NCI-H2081 (cell line): ENCODE measurements at regions not wholly inside any gene's neighbourhood (a gene's known extent, or its start where the extent isn't known, plus 50 kb on each side); places are given as distances from the start of the nearest gene placed in this dataset.

ENCODE experiments used
- DNase-seq, 2 experiments: peaks; one replicate each; lab custom pipeline; 2025; lab: John Stamatoyannopoulos, UW

DNA sequence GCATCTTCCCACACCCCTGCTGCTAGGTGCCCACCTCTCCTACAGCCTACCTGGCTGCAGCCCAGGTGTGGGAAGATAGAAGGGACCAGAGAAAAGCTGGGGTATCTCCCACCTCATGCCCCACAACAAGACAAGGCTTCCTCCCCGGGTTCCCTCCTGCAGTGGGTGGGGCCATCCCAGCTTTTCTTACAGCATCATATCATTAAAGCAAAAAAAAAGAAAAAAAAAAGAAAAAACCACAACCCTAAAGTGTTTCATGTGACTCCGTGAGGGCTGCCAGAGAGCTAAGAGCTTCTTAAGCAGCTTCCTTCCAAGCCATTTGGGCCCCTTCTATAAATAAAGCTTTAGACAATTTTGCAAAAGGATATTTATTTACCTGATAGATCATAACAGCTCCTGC is 455.4 kb upstream of the TSHZ3 start:
- no peak for DNase-seq

DNA sequence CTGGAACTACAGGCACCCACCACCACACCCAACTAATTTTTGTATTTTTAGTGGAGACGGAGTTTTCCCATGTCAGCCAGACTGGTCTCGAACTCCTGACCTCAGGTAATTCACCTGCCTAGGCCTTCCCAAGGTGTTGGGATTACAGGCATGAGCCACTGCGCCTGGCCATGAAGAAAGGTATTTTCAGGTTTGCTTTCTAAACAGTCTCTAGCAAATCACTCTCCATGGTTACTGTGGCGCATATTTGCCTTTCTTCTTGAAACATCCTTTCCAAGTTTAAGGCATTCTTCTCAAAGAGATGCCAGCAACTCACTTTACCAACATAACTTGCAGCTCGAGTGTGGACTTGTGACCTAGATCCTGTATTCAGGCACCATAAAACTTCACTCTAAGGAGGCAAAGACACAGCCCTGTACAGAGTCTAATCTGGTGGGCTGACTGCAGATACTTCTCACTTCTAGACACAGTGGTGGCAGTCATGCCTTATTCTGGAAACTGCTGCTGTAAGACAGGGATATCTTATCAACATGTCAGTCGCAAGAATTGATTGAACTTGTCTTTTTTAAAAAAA is 461.4 kb upstream of the TSHZ3 start:
- DNase-seq = no peak

DNA sequence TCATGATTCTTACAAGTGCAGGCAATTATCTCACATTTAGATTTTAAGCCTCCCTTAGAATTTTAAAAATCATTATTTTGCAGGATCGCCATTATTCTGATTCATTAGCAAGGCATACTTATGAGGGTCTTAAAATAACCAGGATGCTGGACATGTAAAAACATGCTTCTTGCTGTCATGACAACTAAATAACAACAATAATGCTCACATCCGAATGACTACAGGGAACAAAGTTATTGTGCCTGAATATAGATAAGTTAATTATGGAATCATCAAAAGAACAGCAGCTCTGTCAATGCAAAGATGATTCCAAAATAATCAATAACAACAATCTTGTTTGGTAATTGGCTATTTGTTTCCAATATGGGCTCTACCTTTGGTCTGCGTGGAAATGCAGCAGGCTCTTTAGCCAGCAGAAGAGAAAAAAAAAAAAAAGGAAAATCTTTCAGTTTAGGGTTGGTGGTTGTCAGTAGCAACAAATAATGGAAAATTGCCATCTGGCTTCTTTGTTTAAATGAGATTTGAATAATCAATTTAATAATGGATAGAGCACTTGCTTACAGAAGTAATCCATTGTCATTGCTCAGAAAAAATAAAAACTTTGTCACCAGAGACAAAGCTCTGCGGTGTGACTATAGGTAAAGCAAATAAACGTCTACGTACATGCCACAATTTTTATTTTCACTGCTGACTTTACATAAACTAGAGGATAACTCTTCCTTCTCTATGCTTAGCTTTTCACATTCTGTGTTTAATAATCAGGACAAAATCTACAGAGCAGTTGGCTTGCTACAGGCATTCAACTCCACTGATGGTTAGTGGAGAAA is 468.9 kb upstream of the TSHZ3 start:
- DNase-seq = no peak

DNA sequence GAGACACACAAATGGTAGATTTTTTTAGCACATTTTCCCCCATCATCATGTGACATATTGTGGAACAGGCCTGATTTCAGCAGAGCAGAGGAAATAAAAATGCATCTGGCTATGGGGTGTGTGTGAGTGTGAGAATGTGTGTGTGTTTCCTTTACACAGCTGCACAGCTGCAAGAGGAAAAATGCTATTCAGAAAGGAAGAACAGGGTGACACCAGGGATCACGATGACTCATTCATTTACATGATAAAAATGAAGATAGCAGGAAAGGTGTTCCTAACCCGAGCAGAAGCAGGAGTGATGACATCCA is 469.5 kb upstream of the TSHZ3 start:
- DNase-seq = no peak

DNA sequence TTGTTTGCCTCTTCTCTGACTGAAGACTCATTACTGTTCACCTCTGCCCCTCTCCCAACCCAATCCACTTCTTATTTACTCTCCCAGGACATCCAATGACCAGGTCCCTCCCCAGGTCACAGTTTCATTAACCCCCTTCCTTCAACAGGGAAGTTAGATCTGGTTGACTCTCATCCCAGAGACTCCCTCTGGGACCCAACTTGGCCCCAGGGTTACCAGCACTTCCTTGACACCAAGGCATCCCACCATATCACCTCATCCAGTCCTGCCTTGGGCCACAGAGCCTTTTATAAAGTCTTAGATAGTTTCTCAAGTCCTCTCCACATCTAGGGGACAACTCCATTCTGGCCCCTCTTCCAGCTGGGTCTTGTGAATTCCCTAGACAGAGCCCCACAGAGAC is 470.6 kb upstream of the TSHZ3 start:
- no peak for DNase-seq

DNA sequence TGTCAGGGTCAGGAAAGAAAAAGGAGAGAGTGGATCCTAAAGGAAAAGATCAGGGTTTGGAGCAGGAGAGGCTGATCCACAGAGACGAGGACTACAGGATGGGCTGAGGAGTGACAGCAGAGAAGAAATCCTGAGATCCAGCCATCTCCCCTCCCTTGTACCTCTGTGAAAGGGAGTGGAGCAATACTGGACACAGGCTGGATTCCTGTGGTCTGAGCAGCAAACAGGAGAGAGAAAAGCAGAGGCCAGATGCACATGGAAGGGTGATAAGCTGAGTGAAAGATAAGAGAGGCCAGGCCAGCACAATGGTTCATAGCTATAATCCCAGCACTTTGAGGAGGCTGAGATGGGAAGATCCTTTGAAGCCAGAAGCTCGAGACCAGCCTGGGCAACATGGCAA is 472.1 kb upstream of the TSHZ3 start:
- DNase-seq = no peak

DNA sequence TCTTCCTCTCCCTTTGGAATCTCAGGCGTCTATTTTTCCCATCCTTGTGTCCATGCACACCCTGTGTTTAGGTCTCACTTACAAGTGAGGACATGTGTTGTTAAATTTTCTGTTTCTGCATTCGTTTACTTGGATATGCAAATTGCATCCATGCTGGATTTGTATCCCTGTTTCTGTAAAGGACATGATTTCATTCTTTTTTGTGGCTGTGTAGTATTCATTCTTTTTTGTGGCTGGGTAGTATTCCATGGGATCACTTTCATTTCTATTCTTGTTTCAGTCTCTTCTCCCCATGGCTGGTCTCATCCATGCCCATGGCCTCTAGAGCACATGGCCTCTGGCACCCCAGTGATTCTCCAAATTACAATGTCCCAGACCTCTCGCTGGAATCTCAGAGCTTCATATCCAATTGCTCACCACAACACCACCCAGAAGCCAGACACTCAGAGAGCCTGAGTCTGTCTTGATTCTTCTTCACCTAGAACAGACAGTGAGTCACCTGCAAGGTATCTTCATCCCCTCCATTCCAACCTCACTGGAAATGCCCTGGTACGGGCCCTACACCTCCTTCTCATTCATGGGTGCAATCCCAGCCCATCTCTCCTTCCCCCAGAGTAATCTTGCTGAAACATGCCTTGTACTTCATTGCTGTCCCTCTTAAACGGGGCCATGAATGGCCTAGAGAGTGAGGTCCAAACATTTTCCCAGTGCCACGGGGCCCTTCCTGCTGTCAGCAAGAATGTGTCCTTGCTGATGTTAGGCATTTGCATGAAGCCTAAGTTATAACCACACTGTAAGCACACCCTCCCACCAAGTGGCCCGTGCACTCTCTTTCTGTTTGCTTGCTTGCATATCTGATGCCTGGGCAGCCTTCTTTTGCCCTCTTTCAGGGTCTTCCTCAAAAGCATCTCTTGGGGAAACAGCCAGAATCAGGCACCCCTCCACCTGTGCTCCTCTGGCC is 476.2 kb upstream of the TSHZ3 start:
- DNase-seq = no peak

DNA sequence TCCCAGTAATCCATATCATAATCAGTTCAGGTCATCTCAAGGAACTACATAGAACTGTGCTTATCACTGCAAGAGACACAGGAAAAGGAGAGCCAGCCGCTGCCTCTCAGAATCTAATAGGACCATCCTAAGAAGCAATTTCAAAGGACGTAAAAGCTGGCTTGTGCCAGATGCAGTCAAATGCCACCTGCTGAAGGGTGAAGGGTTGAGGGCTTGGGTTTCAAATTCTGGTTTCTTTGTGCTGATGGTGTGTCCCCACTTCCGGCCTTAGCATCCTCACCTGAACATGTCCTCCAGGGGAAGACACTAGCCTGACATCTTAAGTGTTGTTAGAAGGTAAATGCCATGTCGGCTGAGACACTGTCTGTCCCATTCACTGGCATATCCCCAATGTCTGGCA is 477.1 kb upstream of the TSHZ3 start:
- DNase-seq = no peak

DNA sequence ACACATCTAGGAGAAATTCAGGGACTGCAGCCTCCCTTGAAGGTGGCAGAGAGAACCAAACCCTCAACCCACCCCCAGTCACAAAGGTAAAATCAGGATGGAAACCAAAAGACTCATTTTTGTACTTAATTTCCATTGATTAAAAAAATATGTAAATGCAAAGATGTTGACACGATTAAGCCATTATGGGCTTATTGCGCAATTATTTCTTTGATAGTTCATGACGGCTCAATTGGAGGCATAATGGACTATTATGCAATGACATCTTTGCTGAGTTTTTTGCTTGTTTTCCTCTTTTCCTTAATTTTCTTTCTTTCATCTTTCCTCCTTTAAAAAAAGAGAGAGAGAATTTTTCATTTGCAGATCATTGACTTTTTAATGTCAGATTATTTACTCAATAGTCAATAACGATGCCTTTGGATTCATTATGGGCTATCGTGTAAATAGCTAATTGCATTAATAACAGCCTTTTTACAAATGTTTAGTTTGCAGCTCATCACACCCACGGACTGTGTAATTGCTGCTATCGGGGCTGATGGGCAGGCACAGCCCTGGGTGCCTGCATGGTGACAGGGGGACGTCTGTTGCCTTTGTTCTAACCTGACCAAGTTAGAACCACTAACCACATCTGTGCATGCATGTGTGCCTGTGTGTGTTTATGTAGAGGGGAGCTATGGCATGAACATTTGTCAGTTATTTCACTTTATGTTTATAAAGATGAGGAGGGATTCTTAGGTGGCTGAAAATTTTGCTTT is 482.4 kb upstream of the TSHZ3 start:
- no peak for DNase-seq

DNA sequence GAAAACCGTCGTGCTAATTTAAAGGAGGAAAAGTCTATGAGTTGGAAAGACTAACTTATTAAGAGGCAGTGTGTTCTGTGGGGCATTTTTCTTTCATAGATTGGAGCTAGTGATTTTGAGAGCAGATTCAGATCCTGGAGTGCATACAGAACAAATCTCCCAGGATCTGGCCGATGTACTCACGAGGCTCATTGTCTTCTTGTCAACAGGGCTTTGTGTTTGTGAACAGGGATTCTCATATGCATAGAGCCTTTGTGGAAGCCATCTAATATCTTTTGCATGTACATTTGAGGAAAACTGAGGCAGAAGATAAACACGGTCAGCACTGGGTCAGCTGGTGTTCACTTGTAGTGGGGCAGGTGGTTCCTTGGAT is 482.9 kb upstream of the TSHZ3 start:
- DNase-seq = no peak

DNA sequence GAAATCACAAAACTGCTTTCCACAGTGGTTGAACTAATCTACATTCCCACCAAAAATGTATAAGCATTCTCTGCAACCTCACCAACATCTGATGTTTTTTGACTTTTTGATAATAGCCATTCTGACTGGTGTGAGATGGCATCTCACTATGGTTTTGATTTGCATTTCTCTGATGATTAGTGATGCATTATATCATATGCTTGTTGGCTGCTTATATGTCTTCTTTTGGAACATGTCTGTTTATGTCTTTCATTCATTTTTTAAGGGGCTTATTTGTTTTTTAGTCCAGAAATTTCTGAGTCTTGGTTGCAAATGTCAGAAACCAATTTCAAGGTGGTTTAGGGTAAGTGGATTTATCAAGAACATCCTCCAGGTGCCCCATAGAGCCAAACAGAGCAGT is 484.8 kb upstream of the TSHZ3 start:
- DNase-seq = no peak

DNA sequence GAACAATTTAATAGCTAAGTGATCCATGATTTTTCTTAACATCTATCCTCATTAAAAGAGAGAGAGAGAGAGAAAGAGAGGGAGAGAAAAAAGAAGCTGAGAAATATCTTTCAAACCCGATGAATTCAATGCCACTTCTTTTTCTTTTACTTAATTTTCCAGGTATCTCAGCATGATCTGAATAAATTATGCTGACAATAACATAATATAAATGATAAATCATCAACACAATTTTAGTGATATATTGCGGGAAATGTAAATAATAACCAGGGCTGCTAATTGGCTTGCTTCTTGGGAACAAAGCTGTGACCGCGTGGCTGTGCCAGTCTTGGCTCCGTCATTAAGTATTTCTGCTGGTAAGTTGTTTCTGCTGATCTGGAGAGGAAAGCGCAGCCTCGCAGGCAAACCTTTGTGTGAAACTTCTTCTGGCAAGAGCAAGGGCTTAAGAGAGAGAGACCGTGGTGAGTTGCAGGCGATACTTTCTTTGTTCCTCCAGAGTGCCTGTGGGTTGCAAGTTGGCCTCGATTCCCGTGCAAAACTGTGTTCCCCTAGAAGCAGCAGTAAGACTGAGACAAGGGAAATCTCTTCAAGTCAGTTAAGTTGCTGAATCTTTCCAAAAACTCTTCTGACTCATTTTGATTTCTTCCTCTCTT is 489.1 kb upstream of the TSHZ3 start:
- no peak for DNase-seq

DNA sequence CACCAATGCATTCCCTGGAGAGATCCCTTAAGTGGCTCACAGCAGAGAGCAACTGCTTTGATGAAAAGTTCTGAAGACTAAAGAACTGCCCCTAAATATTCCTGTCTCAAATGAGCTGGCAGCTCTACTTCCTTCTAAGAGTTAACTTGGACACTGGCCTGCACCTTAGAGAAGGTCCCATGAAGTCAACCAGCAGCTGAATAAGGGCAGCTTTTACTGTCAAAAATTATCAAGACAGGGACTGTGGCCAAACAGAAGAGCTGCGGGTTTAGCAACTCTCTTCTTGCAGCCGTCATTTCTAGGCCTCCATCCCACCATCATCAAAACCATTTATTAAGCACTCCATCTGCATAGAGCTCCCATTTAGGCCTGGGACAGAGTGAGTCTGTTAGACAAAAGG is 491.1 kb upstream of the TSHZ3 start:
- DNase-seq = no peak

DNA sequence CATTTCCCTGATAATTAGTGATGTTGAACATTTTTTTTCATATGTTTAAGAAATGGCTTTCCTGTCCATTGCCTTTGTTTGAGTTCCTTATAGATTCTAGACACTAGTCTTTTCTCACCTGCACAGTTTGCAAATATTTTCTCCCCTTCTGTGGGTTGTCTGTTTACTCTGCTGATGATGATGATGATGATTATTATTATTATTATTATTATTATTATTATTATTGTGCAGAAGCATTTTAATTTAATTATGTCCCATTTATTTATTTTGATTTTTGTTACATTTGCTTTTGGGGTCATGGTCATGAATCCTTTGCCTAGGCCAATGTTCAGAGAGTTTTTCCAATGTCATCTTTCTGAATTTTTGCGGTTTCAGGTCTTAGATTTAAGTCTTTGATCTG is 492.5 kb upstream of the TSHZ3 start:
- DNase-seq = no peak

DNA sequence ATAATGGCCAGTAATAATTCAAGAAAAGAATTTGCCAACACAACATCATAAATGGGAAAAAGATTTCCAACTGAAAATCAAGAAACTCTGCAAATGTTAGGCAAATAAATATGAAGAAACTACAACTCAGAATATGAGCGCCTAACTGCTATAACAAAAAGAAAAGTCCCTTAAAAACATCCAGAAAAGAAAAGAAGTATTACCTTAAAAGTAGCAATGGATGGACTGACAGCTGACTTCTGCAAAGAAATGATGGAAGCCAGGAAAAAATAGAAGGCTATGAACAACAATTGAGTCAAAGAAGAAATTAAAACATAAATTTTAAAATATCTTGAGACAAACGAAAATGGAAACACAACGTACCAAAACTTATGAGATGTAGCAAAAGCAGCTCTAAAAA is 482.3 kb upstream of the ZNF507 start:
- DNase-seq = no peak

DNA sequence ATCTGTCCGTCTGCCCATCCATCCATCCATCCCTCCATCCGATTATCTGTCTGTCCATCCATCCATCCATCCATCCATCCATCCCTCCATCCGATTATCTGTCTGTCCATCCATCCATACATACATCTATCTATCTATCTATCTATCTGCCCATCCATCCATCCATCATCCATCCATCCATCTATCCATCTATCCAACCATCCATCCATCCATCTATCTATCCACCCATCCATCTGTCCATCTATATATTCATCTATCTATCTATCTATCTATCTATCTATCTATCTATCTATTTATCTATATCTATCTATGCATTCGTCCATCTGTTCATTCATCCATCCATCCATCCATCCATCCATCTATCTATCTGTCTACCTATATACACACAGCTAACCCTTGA is 471.1 kb upstream of the ZNF507 start:
- no peak for DNase-seq

DNA sequence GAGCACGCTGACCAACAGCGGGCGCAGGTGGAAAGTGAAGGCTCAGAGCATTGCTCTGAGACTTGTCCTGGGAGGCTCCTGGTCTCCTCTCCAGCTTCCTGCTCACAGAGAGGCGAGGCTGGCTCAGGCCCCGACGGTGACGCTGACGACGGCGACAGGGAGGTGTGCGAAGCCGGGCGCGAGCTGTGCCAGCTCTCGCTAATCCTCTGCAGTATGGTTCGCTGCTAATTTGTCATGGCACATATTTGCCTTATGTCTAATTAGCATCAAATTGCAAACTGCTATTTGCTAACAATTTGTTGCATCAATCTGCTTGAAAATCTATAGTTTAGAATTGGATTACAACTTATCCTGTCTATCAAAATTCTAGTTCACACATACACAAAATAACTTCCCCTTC is 469.8 kb upstream of the ZNF507 start:
- DNase-seq = no peak

DNA sequence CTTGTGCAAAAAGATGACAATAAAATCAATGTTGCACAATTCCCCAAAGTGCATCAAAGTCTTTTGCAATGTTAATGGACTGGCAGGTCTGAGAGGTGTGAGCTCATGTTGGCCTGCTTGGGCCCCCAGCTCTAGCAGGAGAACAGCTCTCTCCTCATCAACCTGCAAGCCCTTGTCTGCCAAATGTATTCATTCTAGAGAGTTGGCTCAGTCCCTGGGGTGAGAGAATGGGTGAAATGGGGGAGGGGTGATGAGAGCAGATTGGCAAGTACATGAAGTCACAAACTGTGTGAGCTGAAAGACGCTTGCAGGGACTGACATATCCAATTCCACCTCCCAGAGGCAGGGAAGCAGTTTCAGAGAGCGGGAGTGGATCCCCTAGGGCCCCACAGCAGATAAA is 465.1 kb upstream of the ZNF507 start:
- DNase-seq = no peak

DNA sequence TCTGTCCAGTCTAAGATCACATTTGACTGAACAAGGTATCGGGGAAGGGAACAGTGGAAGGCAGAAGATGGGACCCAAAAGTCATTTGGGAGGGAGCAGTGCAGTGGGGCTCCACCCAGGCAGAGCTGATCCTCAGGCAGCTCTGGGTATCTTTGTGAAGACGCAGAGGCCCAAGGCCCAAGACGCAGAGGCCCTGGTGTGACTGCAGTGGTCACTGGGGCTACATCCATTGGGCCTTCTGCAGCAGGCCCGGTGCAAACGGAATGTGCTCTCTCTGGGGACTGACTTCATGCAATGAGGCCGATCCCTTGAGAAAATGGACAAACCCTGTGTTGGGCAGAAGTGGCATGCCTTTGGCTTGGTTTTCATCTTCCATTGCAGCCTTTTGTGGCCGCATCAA is 463.4 kb upstream of the ZNF507 start:
- DNase-seq = no peak

DNA sequence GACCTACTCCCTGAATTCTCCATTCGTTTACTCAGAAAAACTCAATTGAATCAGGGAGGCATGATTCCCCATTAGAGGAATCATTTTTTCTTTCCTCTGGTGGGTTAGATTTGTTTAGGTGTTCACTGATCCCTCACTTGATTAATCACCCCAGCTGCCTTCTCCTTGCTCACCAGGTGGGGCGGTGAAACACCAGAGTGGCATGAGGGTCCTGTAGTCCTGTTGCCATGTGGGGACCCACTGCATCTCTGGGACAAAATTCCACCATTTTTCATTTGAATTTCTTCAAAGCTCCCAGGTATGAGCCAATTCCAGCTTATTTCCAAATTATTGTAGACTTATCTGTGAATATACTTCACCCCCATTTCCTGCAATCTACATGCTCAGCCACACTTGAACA is 462.7 kb upstream of the ZNF507 start:
- no peak for DNase-seq

DNA sequence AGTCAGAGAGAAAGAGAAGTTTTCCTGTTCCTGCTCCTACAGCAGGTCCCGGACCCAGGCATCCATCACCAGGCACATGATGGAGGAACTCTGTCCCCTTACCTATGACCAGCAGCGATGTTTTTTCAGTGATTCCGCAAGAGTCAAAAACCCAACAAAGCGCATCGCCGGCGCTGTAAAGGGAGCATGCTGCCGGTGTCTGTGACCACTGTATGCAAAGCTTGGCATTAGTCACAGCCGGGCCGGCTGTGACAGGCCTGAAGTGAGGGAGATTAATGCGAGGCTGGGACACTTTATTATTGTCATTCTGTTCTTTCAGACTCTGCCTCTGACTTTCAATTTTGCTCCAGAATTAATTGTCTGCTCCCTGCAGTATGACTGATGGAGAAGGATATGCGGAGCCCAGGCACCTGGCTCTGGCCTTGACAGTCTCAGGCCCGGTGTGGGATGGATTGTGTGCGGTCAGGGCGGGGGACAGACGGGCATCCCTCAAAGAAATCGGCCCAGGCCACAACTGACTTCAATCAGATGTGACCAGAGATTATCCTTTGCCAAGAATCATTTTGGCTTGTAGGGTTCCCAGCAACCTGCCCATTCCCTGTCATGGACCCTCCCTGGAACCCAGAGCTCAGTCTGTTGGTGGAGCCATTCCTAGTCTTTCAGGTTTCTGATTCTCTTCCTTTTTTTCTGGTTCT is 462.0 kb upstream of the ZNF507 start:
- no peak for DNase-seq
